Lower leg skin (tissue), 4 donors: ENCODE measurements at regions not wholly inside any gene's neighbourhood (a gene's known extent, or its start where the extent isn't known, plus 50 kb on each side); places are given as distances from the start of the nearest gene placed in this dataset.
"Not testable (repeated sequence)": the region's sequence is repeated elsewhere in the genome, so short reads cannot be mapped to it uniquely, and the experiment has no call there.

Source experiments
- DNase-seq, 2 donors: peaks; one replicate each; pipeline ENCODE4 v3.0.0-alpha.2; 2019; ENCODE audit warnings: low spot score in 2 of 2
- H3K4me3 ChIP-seq: fragments of 200-600 bp; sonication (generic); 2 replicates; pipeline ENCODE4 v1.5.1; 2017; ENCODE audit warnings: mild to moderate bottlenecking, low read depth; ENCODE audit not compliant: poor library complexity, severe bottlenecking
- POLR2A ChIP-seq, 2 donors: fragments of 450-650 bp; IDR thresholded peaks; one replicate each; pipeline ENCODE4 v1.6.1; 2016 to 2017; ENCODE audit warnings: antibody characterized with exemption in 2 of 2, mild to moderate bottlenecking in 1 of 2, moderate library complexity in 1 of 2
- WGBS, 2 donors: methylation state at CpG; one replicate each; pipeline ENCODE4 v1.1.5; 2018; 5-methylcytosine and 5-hydroxymethylcytosine counted together
- intact Hi-C: fragments of 100-400 bp; cut with DNase I; formaldehyde crosslinking; loops from one replicate; pipeline ENCODE4 v1.15.0; 2023; ENCODE audit warnings: low total_unique reads
- TF ChIP-seq, protein P1 (sequence below), 3 donors: fragments of 450-650 bp; IDR thresholded peaks; one replicate each; pipeline ENCODE4 v1.5.1; 2016; ENCODE audit warnings: antibody characterized with exemption in 3 of 3, mild to moderate bottlenecking in 3 of 3, moderate library complexity in 2 of 3

DNA sequence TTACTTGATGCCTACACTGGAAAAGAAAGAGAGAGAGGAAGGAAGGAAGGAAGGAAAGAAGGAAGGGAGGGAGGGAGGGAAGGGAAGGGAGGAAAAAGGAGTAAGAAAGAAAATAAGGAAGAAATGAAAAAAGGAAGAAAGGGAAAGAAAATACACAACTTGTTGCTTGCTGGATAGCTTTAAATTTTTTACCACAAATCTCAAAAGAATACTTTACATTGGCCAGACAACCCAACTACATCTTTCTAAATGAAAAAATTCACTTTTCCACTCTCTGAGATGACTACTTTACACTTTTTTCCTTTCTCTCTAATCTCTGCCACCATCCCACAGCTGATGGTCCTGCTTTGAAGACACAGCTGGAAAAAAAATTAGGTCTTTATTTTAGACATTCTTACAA is 228.9 kb upstream of the FAM78B start:
- TF ChIP-seq, protein P1, sequence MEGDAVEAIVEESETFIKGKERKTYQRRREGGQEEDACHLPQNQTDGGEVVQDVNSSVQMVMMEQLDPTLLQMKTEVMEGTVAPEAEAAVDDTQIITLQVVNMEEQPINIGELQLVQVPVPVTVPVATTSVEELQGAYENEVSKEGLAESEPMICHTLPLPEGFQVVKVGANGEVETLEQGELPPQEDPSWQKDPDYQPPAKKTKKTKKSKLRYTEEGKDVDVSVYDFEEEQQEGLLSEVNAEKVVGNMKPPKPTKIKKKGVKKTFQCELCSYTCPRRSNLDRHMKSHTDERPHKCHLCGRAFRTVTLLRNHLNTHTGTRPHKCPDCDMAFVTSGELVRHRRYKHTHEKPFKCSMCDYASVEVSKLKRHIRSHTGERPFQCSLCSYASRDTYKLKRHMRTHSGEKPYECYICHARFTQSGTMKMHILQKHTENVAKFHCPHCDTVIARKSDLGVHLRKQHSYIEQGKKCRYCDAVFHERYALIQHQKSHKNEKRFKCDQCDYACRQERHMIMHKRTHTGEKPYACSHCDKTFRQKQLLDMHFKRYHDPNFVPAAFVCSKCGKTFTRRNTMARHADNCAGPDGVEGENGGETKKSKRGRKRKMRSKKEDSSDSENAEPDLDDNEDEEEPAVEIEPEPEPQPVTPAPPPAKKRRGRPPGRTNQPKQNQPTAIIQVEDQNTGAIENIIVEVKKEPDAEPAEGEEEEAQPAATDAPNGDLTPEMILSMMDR (IDR thresholded peaks at IDR 0.05) = no peak
- no peak for TF ChIP-seq POLR2A (IDR thresholded peaks at IDR 0.05)
- intact Hi-C loops = no loop called here

DNA sequence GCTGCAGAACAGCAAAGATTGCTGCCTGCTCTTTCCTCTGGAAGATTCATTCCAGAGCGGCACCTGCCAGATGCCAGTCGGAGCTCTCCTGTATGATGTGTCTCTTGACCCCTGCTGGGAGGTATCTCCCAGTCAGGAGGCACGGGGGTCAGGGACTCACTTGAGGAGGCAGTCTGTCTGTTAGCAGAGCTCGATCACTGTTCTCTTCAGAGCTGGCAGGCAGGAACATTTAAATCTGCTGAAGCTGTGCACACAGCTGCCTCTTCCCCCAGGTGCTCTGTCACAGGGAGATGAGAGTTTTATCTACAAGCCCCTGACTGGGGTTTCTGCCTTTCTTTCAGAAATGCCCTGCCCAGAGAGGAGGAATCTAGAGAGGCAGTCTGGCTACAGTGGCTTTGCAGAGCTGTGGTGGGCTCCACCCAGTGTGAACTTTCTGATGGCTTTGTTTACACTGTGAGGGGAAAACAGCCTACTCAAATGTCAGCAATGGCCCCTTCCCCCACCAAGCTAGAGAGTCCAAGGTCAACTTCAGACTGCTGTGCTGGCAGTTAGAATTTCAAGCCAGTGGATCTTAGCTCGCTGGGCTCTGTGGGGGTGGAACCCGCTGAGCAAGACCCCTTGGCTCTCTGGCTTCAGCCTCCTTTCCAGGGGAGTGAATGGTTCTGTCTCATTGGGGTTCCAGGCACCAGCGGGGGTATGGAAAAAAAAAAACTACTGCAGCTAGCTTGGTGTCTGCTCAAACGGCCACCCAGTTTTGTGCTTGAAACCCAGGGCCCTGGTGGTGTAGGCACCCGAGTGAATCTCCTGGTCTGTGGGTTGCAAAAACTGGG is 242.7 kb upstream of the FAM78B start:
- H3K4me3 ChIP-seq, DNase-seq, intact Hi-C loops: not testable (repeated sequence)
- 61 to 70% methylated on average over 7 to 9 of the region's 9 CpGs for WGBS, 2 donors

More for the DNA sequence above, 228.9 kb upstream of the FAM78B start:
- DNase-seq = no peak
- no peak overlapping the region for H3K4me3 ChIP-seq

DNA sequence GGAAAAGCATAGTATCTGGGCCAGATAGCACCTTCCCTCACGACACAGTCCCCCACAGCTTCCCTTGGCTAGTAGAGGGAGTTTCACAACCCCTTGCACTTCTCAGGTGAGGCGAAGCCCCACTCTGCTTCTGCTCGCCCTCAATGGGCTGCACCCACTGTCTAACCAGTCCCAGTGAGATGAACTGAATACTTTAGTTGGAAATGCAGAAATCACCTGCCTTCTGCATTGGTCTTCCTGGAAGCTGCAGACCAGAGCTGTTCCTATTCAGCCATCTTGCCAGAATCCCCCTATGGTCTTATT is 243.2 kb upstream of the FAM78B start:
- no peak for TF ChIP-seq POLR2A (IDR thresholded peaks at IDR 0.05)
- TF ChIP-seq, protein P1 (IDR thresholded peaks at IDR 0.05) = no peak
- intact Hi-C loops = no loop called here
- 74 to 82% methylated on average over 3 of the region's 3 CpGs for WGBS, 2 donors

DNA sequence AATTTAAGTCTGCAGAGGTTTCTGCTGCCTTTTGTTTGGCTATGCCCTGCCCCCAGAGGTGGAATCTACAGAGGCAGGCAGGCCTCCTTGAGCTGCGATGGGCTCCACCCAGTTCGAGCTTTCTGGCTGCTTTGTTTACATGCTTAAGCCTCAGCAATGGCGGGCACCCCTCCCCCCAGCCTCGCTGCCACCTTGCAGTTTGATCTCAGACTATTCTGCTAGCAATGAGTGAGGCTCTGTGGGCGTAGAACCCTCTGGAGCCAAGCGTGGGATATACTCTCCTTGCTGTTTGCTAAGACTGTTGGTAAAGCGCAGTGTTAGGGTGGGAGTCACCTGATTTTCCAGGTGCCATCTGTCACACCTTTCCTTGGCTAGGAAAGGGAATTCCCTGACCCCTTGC is 250.0 kb upstream of the FAM78B start:
- DNase-seq, intact Hi-C loops, H3K4me3 ChIP-seq: not testable (repeated sequence)
- WGBS, 2 donors = 75 to 78% methylated on average over 7 of the region's 7 CpGs

More for the DNA sequence above, 243.2 kb upstream of the FAM78B start:
- H3K4me3 ChIP-seq = no peak overlapping the region
- no peak for DNase-seq

DNA sequence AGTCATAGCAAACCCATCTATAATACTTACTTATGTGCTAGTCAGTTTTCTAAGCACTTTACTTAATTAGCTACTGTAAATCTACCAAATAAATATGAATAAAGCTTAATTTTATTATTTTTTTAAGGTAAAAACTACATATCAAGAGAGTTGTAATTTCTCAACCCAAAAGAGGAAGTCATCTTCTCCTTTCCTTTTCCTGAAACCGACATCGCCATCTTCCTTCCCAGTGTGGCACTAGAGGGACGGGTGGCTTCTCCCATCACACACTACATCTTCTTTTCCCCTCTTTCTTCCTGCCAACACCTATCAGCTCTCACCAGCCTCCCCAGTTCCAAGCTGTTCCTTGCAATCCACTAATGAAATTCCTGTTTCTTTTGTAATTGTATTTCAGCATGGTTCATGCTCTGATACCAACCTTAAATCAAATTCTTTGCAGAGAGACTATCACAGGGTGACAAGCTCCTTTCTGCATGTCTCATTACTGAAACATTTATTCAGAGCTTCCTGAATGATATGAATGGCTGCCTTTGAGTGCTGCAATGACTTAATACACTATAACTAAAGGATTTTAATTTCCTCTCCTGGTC is 251.6 kb upstream of the FAM78B start:
- whole genome bisulfite sequencing, 2 donors = 73 to 82% methylated on average over 3 of the region's 3 CpGs
- H3K4me3 ChIP-seq = no peak overlapping the region
- no peak for TF ChIP-seq POLR2A (IDR thresholded peaks at IDR 0.05)
- TF ChIP-seq, protein P1 (IDR thresholded peaks at IDR 0.05) = no peak
- intact Hi-C loops = no loop called here
- no peak for DNase-seq

DNA sequence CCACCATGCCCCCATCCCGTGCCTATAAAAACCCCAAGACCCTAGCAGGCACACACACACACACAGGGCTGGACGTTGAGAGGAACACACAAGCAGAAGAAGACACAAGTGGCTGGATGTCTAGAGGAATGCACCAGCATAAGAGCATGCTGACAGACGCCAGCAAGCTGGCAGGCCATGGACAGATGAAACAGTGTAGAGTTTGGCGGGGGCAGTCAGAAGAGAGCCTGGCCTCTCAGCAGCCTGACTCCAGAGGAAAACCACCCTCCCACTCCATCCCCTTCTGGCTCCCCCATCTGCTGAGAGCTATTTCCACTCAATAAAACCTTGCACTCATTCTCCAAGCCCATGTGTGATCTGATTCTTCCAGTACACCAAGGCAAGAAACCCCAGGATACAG is 255.8 kb upstream of the FAM78B start:
- intact Hi-C loops = not testable (repeated sequence)
- WGBS, 2 donors = 72 to 75% methylated on average over 4 of the region's 4 CpGs

DNA sequence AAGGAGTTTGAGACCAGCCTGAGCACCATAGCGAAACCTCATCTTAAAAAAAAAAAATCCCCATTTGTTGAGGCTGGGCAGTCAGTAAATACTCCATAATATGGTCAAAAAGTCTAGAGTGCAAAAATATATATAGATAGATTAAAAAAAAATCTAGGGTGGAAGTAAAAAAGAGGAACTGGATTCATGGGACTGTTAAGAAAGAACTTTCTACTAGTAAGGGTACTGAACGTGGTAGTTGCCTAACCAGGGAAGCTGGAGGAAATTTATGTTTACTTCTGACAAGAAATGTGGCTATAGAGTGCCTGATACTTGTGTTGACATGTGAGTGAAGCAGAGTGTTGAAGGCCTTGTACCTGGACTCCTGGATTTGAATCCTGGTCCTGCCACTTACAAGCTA is 265.9 kb upstream of the FAM78B start:
- 61 to 77% methylated on average over 2 of the region's 2 CpGs for WGBS, 2 donors
- DNase-seq = no peak
- TF ChIP-seq, protein P1 (IDR thresholded peaks at IDR 0.05) = no peak
- no peak for TF ChIP-seq POLR2A (IDR thresholded peaks at IDR 0.05)
- no peak overlapping the region for H3K4me3 ChIP-seq
- intact Hi-C loops = loop anchor here (5.0 kb wide), 1 partner anchor 155 kb away; no protein-coding TSS in a partner anchor

More for the DNA sequence above, 255.8 kb upstream of the FAM78B start:
- H3K4me3 ChIP-seq, DNase-seq: not testable (repeated sequence)

DNA sequence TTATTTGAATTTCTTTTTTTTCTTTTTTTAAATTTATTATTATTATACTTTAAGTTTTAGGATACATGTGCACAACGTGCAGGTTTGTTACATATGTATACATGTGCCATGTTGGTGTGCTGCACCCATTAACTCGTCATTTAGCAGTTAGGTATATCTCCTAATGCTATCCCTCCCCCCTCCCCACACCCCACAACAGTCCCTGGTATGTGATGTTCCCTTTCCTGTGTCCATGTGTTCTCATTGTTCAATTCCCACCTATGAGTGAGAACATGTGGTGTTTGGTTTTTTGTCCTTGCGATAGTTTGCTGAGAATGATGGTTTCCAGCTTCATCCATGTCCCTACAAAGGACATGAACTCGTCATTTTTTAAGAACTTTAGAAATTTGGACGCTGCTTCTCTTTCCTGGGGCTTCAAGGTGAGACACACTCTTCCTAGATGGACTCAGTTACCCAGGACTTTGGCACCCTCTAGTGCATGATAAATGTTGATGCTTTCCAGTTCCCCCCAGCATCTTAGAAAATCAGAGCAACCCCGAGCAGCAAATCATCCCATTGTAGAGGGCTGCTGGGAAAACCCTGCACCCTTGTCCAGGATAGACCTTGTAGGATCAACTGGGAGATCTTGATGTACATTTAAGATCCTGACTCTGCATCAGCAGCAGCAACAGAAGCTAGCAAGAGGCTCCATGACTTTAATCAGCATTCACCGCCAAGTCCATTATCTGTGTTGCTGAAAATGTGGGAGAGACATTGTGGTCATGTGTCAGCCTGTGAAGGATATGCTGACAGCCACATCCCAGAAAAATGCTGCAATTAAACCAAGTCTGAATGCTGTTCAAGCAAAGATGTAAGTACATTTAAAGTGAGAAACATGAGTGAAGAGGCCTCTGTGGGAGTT is 266.9 kb upstream of the FAM78B start:
- 32 to 35% methylated on average over 7 of the region's 7 CpGs for WGBS, 2 donors
- H3K4me3 ChIP-seq, DNase-seq: not testable (repeated sequence)
- intact Hi-C loops = loop anchor here (5.0 kb wide), 1 partner anchor 154 kb away; no protein-coding TSS in a partner anchor
